ENCODE measurements at regions not wholly inside any gene's neighbourhood (a gene's known extent, or its start where the extent isn't known, plus 50 kb on each side); places are given as distances from the start of the nearest gene placed in this dataset.
A peak's percentile ranks its signal among the peaks of the same experiment; 100 is the strongest.

GRCh38 chr19:31903979-31904378 lies 441.4 kb upstream of the ZNF507 start:
- DNase-seq = no peak

- no peak for DNase-seq
These were observed 439.1 kb upstream of the ZNF507 start for GRCh38 chr19:31906111-31906871.

- DNase-seq = no peak
These were observed 437.7 kb upstream of the ZNF507 start for GRCh38 chr19:31907661-31908060.

GRCh38 chr19:31908080-31908479 lies 437.3 kb upstream of the ZNF507 start:
- DNase-seq = no peak

- DNase-seq = no peak
These were observed 436.7 kb upstream of the ZNF507 start for GRCh38 chr19:31908496-31909225.

GRCh38 chr19:31910224-31910623 lies 435.2 kb upstream of the ZNF507 start:
- no peak for DNase-seq

GRCh38 chr19:31911577-31911976 lies 433.8 kb upstream of the ZNF507 start:
- no peak for DNase-seq

- no peak for DNase-seq
These were observed 432.2 kb upstream of the ZNF507 start for GRCh38 chr19:31913103-31913661.

- DNase-seq = no peak
These were observed 415.0 kb upstream of the ZNF507 start for GRCh38 chr19:31930401-31930800.

- DNase-seq = no peak
These were observed 407.4 kb upstream of the ZNF507 start for GRCh38 chr19:31937983-31938382.

GRCh38 chr19:31938675-31939074 lies 406.7 kb upstream of the ZNF507 start:
- DNase-seq = no peak

GRCh38 chr19:31940396-31940795 lies 405.0 kb upstream of the ZNF507 start:
- no peak for DNase-seq

- no peak for DNase-seq
These were observed 402.2 kb upstream of the ZNF507 start for GRCh38 chr19:31943191-31943661.

GRCh38 chr19:31943778-31944177 lies 401.6 kb upstream of the ZNF507 start:
- no peak for DNase-seq

GRCh38 chr19:31944326-31944725 lies 401.1 kb upstream of the ZNF507 start:
- DNase-seq = no peak

- DNase-seq = no peak
These were observed 398.9 kb upstream of the ZNF507 start for GRCh38 chr19:31946491-31946890.

- no peak for DNase-seq
These were observed 397.8 kb upstream of the ZNF507 start for GRCh38 chr19:31947436-31948115.

GRCh38 chr19:31952693-31953092 lies 392.7 kb upstream of the ZNF507 start:
- DNase-seq = no peak

- DNase-seq = no peak
These were observed 390.3 kb upstream of the ZNF507 start for GRCh38 chr19:31955061-31955460.

GRCh38 chr19:31955884-31956283 lies 389.5 kb upstream of the ZNF507 start:
- peak; percentile 96 for DNase-seq

GRCh38 chr19:31956771-31957392 lies 388.5 kb upstream of the ZNF507 start:
- DNase-seq = peak; percentile 49

GRCh38 chr19:31957711-31958110 lies 387.7 kb upstream of the ZNF507 start:
- DNase-seq = peak; percentile 54

GRCh38 chr19:31959527-31960018 lies 385.8 kb upstream of the ZNF507 start:
- no peak for DNase-seq
